ENCODE measurements at regions not wholly inside any gene's neighbourhood (a gene's known extent, or its start where the extent isn't known, plus 50 kb on each side); places are given as distances from the start of the nearest gene placed in this dataset.

- H3K4me1 ChIP-seq, result peaks cover 13% of the 10 kb centered on the region
- H3K27me3 ChIP-seq, result no peaks in the 10 kb centered on the region
- H4K20me1 ChIP-seq (ENCODE audit: low read depth), result no peaks in the 10 kb centered on the region
- Mint-ChIP-seq H3K9me3 (no peaks in the 10 kb centered on the region), H3K27ac (no peak overlapping the region), H3K4me3 (no peak overlapping the region), H3K36me3 (no peaks in the 10 kb centered on the region), H3K4me1 (peaks cover 35% of the 10 kb centered on the region), H3K27me3 (ENCODE audit: insufficient read depth, low read depth) (peaks cover 5% of the 10 kb centered on the region)
- no peaks in the 10 kb centered on the region for H3K36me3 ChIP-seq
- no peak overlapping the region for H3K27ac ChIP-seq
- no peaks in the 10 kb centered on the region for H3K9me3 ChIP-seq (ENCODE audit: low read depth)
- no peak overlapping the region for H2AFZ ChIP-seq (replicated peaks)
- no peak overlapping the region for H3K4me2 ChIP-seq
- no peak overlapping the region for H3K9ac ChIP-seq
- H3K79me2 ChIP-seq (ENCODE audit: low read depth), result no peaks in the 10 kb centered on the region
- no peaks in the 10 kb centered on the region for H3F3A ChIP-seq (ENCODE audit: low read depth)
- DNase-seq (ENCODE audit: low spot score), result no peak
- no peak overlapping the region for H3K4me3 ChIP-seq
- TF ChIP-seq, protein P1, sequence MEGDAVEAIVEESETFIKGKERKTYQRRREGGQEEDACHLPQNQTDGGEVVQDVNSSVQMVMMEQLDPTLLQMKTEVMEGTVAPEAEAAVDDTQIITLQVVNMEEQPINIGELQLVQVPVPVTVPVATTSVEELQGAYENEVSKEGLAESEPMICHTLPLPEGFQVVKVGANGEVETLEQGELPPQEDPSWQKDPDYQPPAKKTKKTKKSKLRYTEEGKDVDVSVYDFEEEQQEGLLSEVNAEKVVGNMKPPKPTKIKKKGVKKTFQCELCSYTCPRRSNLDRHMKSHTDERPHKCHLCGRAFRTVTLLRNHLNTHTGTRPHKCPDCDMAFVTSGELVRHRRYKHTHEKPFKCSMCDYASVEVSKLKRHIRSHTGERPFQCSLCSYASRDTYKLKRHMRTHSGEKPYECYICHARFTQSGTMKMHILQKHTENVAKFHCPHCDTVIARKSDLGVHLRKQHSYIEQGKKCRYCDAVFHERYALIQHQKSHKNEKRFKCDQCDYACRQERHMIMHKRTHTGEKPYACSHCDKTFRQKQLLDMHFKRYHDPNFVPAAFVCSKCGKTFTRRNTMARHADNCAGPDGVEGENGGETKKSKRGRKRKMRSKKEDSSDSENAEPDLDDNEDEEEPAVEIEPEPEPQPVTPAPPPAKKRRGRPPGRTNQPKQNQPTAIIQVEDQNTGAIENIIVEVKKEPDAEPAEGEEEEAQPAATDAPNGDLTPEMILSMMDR (IDR thresholded peaks at IDR 0.05), result no peak
- TF ChIP-seq EZH2phosphoT487 (IDR thresholded peaks at IDR 0.05), result no peak
- TF ChIP-seq EZH2 (IDR thresholded peaks at IDR 0.05), result no peak
Measured at GRCh38 chr10:76645341-76645740, 992.3 kb downstream of the KCNMA1 start.

DNA sequence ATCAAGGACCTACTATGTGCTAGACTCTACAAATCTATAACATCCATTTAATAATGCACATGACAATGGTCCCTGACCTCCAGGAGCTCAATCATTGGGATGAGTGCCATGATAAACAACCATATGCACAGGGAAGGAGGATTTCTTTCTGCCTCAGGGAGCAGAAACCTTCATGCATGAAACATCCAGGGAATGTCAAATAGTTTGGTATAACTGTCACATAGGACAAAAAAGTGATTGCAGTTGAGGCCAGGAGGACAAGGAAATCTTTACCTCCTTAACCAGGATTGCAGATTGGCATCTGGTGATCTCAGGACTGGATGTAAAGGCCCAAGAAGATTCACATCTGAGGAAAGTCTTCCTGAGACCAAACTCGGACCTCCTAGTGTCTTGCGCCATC is 993.1 kb downstream of the KCNMA1 start:
- H3K27ac Mint-ChIP-seq, result no peak overlapping the region
- H3K27me3 Mint-ChIP-seq (ENCODE audit: insufficient read depth, low read depth), result peaks cover 5% of the 10 kb centered on the region
- Histone ChIP-seq H3K36me3 (no peaks in the 10 kb centered on the region), H3K4me3 (no peak overlapping the region), H3K9me3 (ENCODE audit: low read depth) (no peaks in the 10 kb centered on the region), H3K4me2 (no peak overlapping the region), H3F3A (ENCODE audit: low read depth) (no peaks in the 10 kb centered on the region), H3K4me1 (peaks cover 10% of the 10 kb centered on the region), H3K9ac (no peak overlapping the region), H2AFZ (replicated peaks) (no peak overlapping the region), H3K27ac (no peak overlapping the region), H3K27me3 (no peaks in the 10 kb centered on the region), H4K20me1 (ENCODE audit: low read depth) (no peaks in the 10 kb centered on the region), H3K79me2 (ENCODE audit: low read depth) (no peaks in the 10 kb centered on the region)
- no peaks in the 10 kb centered on the region for H3K9me3 Mint-ChIP-seq
- no peak for DNase-seq (ENCODE audit: low spot score)
- no peak overlapping the region for H3K4me3 Mint-ChIP-seq
- TF ChIP-seq EZH2phosphoT487 (IDR thresholded peaks at IDR 0.05), result no peak
- no peak for TF ChIP-seq EZH2 (IDR thresholded peaks at IDR 0.05)
- TF ChIP-seq, protein P1 (IDR thresholded peaks at IDR 0.05), result no peak
- peaks cover 26% of the 10 kb centered on the region for H3K4me1 Mint-ChIP-seq
- H3K36me3 Mint-ChIP-seq, result no peaks in the 10 kb centered on the region

DNA sequence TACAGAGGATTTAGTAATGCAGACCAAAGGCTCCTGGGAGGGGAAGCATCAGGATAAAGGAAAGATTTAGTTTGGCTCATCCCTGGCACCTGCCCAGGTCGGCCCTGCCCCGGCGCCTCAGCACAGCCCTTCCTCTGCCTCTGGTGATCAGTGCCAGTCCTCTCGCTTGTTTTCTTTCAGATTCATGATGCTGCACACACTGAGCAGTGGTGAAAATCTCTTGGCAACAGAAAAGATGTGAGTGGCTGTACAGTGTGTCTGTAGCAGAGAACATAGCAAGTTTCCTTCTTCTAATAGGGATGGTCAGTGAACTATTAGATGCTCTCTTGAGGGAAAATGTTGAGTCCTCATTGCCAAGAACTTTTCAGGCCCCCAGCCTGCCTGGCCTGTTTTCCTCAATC is 994.1 kb downstream of the KCNMA1 start:
- Histone ChIP-seq H3F3A (ENCODE audit: low read depth) (no peaks in the 10 kb centered on the region), H3K9me3 (ENCODE audit: low read depth) (no peaks in the 10 kb centered on the region), H3K36me3 (no peaks in the 10 kb centered on the region), H4K20me1 (ENCODE audit: low read depth) (no peaks in the 10 kb centered on the region), H3K79me2 (ENCODE audit: low read depth) (no peaks in the 10 kb centered on the region), H2AFZ (replicated peaks) (no peak overlapping the region), H3K9ac (no peak overlapping the region), H3K4me3 (no peak overlapping the region), H3K4me2 (peak overlapping the region; percentile 21), H3K27me3 (no peaks in the 10 kb centered on the region), H3K27ac (no peak overlapping the region), H3K4me1 (peaks cover 8% of the 10 kb centered on the region)
- H3K9me3 Mint-ChIP-seq, result no peaks in the 10 kb centered on the region
- no peak overlapping the region for H3K27ac Mint-ChIP-seq
- no peak for TF ChIP-seq EZH2phosphoT487 (IDR thresholded peaks at IDR 0.05)
- TF ChIP-seq, protein P1 (IDR thresholded peaks at IDR 0.05), result no peak
- TF ChIP-seq EZH2 (IDR thresholded peaks at IDR 0.05), result no peak
- DNase-seq (ENCODE audit: low spot score), result peak; percentile 6
- H3K4me1 Mint-ChIP-seq, result peaks cover 23% of the 10 kb centered on the region
- H3K36me3 Mint-ChIP-seq, result no peaks in the 10 kb centered on the region
- H3K4me3 Mint-ChIP-seq, result no peak overlapping the region
- H3K27me3 Mint-ChIP-seq (ENCODE audit: insufficient read depth, low read depth), result peaks cover 5% of the 10 kb centered on the region
